Choroid plexus epithelial cell (primary cell): ENCODE measurements at regions not wholly inside any gene's neighbourhood (a gene's known extent, or its start where the extent isn't known, plus 50 kb on each side); places are given as distances from the start of the nearest gene placed in this dataset.
A peak's percentile ranks its signal among the peaks of the same experiment; 100 is the strongest.
"Not testable (repeated sequence)": the region's sequence is repeated elsewhere in the genome, so short reads cannot be mapped to it uniquely, and the experiment has no call there.

Experiments
- DNase-seq: peaks from one replicate; pipeline ENCODE4 v3.0.0-alpha.2; 2010; ENCODE audit warnings: low read depth
- H3K4me3 ChIP-seq: 2 replicates; pipeline ENCODE4 v1.5.1; 2011; ENCODE audit warnings: low read depth, mild to moderate bottlenecking, control low read depth, low read length, moderate library complexity
- CTCF ChIP-seq: conservative IDR thresholded peaks from 2 replicates; pipeline ENCODE4 v1.5.1; 2011; ENCODE audit warnings: low read depth, mild to moderate bottlenecking, control low read depth, inconsistent platforms, low read length, moderate library complexity

- no peak overlapping the region for H3K4me3 ChIP-seq
- no peak for DNase-seq
- TF ChIP-seq CTCF = no peak
These were observed 71.9 kb downstream of the DYNAP start for GRCh38 chr18:54662986-54663385.

- DNase-seq, H3K4me3 ChIP-seq: not testable (repeated sequence)
These were observed 78.7 kb downstream of the DYNAP start for GRCh38 chr18:54669701-54670100.

- TF ChIP-seq CTCF = peak; percentile 45
- H3K4me3 ChIP-seq = no peak overlapping the region
- peak; percentile 69 for DNase-seq
These were observed 80.3 kb downstream of the DYNAP start for GRCh38 chr18:54671291-54671881.

GRCh38 chr18:54672109-54672508 lies 81.1 kb downstream of the DYNAP start:
- TF ChIP-seq CTCF = no peak
- no peak for DNase-seq
- no peak overlapping the region for H3K4me3 ChIP-seq

- no peak overlapping the region for H3K4me3 ChIP-seq
- DNase-seq = peak; percentile 47
- TF ChIP-seq CTCF = no peak
These were observed 81.9 kb downstream of the DYNAP start for GRCh38 chr18:54672846-54673475.

GRCh38 chr18:54673936-54674335 lies 82.9 kb downstream of the DYNAP start:
- H3K4me3 ChIP-seq = no peak overlapping the region
- no peak for TF ChIP-seq CTCF
- DNase-seq = peak; percentile 19

GRCh38 chr18:54675076-54675475 lies 84.0 kb downstream of the DYNAP start:
- H3K4me3 ChIP-seq = no peak overlapping the region
- no peak for TF ChIP-seq CTCF
- no peak for DNase-seq
